PC-9 (cell line): ENCODE measurements at regions not wholly inside any gene's neighbourhood (a gene's known extent, or its start where the extent isn't known, plus 50 kb on each side); places are given as distances from the start of the nearest gene placed in this dataset.

Experiments used
- BruUV-seq: library from RNA; stranded (reverse); fragments of 400-500 nt; replicated peaks from 2 replicates; lab custom pipeline; 2021; lab: Mats Ljungman, UMichigan
- CTCF ChIA-PET: fragments of 300-600 bp; sonication (Branson Sonifier 250); formaldehyde crosslinking; loops from one replicate; lab custom pipeline; 2022; ENCODE audit warnings: antibody characterized with exemption; lab: Charles Lee
- POLR2A ChIA-PET: fragments of 300-600 bp; sonication (Branson Sonifier 250); formaldehyde crosslinking; loops from one replicate; lab custom pipeline; 2022; ENCODE audit warnings: antibody characterized with exemption; ENCODE audit not compliant: unreplicated experiment; lab: Charles Lee
- DNase-seq, 2 experiments: peaks; one replicate each; pipeline versions ENCODE4 v3.0.0 to v3.0.0-alpha.2; 2015 to 2022; ENCODE audit warnings: mixed read lengths in 1 of 2
- H2AFZ ChIP-seq: fragments of 200-600 bp; sonication (generic); 2 replicates; pipeline ENCODE4 v1.8.1; 2017; ENCODE audit warnings: antibody characterized with exemption
- H3F3A ChIP-seq: fragments of 200-600 bp; sonication (generic); 2 replicates; pipeline ENCODE4 v1.8.1; 2017; ENCODE audit warnings: antibody characterized with exemption, mild to moderate bottlenecking, low read depth; ENCODE audit not compliant: insufficient read depth
- H3K27ac ChIP-seq: fragments of 200-600 bp; sonication (generic); 2 replicates; pipeline ENCODE4 v1.6.1; 2016; ENCODE audit warnings: mixed run types
- H3K27me3 ChIP-seq: fragments of 200-600 bp; sonication (generic); 2 replicates; pipeline ENCODE4 v1.6.1; 2016; ENCODE audit warnings: low read depth, mixed run types; ENCODE audit not compliant: insufficient read depth
- H3K36me3 ChIP-seq: fragments of 200-600 bp; sonication (generic); 2 replicates; pipeline ENCODE4 v1.6.1; 2016; ENCODE audit warnings: low read depth, mixed run types
- H3K4me1 ChIP-seq: fragments of 200-600 bp; sonication (generic); replicated peaks from 2 replicates; pipeline ENCODE4 v1.6.1; 2016; ENCODE audit warnings: mixed run types; ENCODE audit not compliant: insufficient read depth
- H3K4me2 ChIP-seq: fragments of 200-600 bp; sonication (generic); 2 replicates; pipeline ENCODE4 v1.6.1; 2017; ENCODE audit warnings: mixed run types
- H3K4me3 ChIP-seq: fragments of 200-600 bp; sonication (generic); 2 replicates; pipeline ENCODE4 v1.6.1; 2016; ENCODE audit warnings: mixed run types
- H3K79me2 ChIP-seq: fragments of 200-600 bp; sonication (generic); 2 replicates; pipeline ENCODE4 v1.6.1; 2017; ENCODE audit warnings: low read depth, mixed run types
- H3K9me2 ChIP-seq: fragments of 200-600 bp; sonication (generic); 2 replicates; pipeline ENCODE4 v1.8.1; 2017; ENCODE audit warnings: mild to moderate bottlenecking; ENCODE audit not compliant: insufficient read depth
- H3K9me3 ChIP-seq: fragments of 200-600 bp; sonication (generic); 2 replicates; pipeline ENCODE4 v1.8.1; 2016; ENCODE audit warnings: low read depth; ENCODE audit not compliant: insufficient read depth
- H4K20me1 ChIP-seq: fragments of 200-600 bp; sonication (generic); 2 replicates; pipeline ENCODE4 v1.8.1; 2017; ENCODE audit not compliant: insufficient read depth
- EZH2 ChIP-seq: fragments of 200-600 bp; sonication (generic); IDR thresholded peaks from 2 replicates; pipeline ENCODE4 v1.8.0; 2017; ENCODE audit warnings: antibody characterized with exemption, low read depth
- intact Hi-C: fragments of 100-400 bp; cut with micrococcal nuclease; formaldehyde crosslinking; loops from one replicate; pipeline ENCODE4 v1.10.0; 2022; ENCODE audit not compliant: unreplicated experiment
- TF ChIP-seq, protein P1 (sequence below): fragments of 200-600 bp; sonication (generic); conservative IDR thresholded peaks from 2 replicates; pipeline ENCODE4 v1.6.1; 2017; ENCODE audit warnings: mixed run types, antibody characterized with exemption, mild to moderate bottlenecking, moderate library complexity

DNA sequence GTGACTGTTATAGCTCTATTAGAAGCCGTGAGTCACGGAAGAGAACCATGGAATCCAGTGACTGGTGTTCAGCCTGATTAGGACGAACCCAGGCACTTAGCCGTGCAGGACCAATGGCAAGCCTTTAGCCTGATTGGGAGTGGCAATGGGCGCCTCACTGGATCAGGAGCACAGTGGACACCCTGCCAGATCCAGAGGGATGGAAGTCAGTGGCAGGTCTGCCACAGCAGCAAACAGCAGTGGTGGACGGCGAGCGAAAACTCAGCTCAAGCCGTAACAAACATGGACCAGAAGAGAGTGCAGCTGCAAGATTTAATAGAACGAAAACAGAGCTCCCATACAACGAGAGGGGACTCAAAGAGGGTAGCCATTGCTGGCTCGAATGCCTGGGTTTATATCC is 1326.5 kb downstream of the ADGRL3 start:
- no peak overlapping the region for H2AFZ ChIP-seq
- H3K9me3 ChIP-seq, result no peaks in the 10 kb centered on the region
- H3K27me3 ChIP-seq, result no peaks in the 10 kb centered on the region
- no peaks in the 10 kb centered on the region for H3K4me1 ChIP-seq
- no peak for DNase-seq
- TF ChIP-seq EZH2, result no peak
- TF ChIP-seq, protein P1, sequence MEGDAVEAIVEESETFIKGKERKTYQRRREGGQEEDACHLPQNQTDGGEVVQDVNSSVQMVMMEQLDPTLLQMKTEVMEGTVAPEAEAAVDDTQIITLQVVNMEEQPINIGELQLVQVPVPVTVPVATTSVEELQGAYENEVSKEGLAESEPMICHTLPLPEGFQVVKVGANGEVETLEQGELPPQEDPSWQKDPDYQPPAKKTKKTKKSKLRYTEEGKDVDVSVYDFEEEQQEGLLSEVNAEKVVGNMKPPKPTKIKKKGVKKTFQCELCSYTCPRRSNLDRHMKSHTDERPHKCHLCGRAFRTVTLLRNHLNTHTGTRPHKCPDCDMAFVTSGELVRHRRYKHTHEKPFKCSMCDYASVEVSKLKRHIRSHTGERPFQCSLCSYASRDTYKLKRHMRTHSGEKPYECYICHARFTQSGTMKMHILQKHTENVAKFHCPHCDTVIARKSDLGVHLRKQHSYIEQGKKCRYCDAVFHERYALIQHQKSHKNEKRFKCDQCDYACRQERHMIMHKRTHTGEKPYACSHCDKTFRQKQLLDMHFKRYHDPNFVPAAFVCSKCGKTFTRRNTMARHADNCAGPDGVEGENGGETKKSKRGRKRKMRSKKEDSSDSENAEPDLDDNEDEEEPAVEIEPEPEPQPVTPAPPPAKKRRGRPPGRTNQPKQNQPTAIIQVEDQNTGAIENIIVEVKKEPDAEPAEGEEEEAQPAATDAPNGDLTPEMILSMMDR, result no peak
- H4K20me1 ChIP-seq, result no peaks in the 10 kb centered on the region
- H3K27ac ChIP-seq, result no peak overlapping the region
- no peaks in the 10 kb centered on the region for H3K79me2 ChIP-seq
- no peaks in the 10 kb centered on the region for H3F3A ChIP-seq
- no peak overlapping the region for H3K4me2 ChIP-seq
- intact Hi-C loops, result no loop called here
- POLR2A ChIA-PET, result no interaction called here
- H3K4me3 ChIP-seq, result no peak overlapping the region
- no TSS peak for BruUV-seq
- no peaks in the 10 kb centered on the region for H3K9me2 ChIP-seq
- CTCF ChIA-PET, result no interaction called here
- H3K36me3 ChIP-seq, result no peaks in the 10 kb centered on the region

DNA sequence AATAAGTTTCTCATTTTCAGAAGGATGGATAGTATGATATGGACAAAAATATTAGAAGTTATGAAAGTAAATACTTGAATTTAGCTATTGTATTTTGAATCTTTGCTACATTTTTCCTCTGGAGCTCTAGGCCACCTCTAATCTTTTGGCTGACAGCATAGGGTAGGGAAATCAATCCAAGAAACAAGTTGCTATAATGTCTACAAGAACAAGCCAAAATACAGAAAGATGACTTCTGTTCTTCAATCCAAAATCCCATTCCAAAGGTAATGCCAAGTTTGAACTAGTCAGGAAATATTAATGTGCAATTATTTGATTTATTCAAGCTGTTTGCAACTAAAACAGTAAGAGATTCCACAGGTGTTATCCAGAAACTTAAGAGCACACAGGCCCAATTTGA is 1323.1 kb downstream of the ADGRL3 start:
- H3K27me3 ChIP-seq, result no peaks in the 10 kb centered on the region
- no peak overlapping the region for H2AFZ ChIP-seq
- no peaks in the 10 kb centered on the region for H4K20me1 ChIP-seq
- ChIA-PET CTCF (no interaction called here), POLR2A (no interaction called here)
- DNase-seq, result no peak
- no peaks in the 10 kb centered on the region for H3K9me2 ChIP-seq
- H3K4me3 ChIP-seq, result no peak overlapping the region
- TF ChIP-seq EZH2, result no peak
- TF ChIP-seq, protein P1, result no peak
- H3K27ac ChIP-seq, result no peak overlapping the region
- no peaks in the 10 kb centered on the region for H3K4me1 ChIP-seq
- H3K36me3 ChIP-seq, result no peaks in the 10 kb centered on the region
- no peaks in the 10 kb centered on the region for H3K9me3 ChIP-seq
- intact Hi-C loops, result no loop called here
- no peaks in the 10 kb centered on the region for H3F3A ChIP-seq
- no peaks in the 10 kb centered on the region for H3K79me2 ChIP-seq
- no peak overlapping the region for H3K4me2 ChIP-seq
- BruUV-seq, result no TSS peak

DNA sequence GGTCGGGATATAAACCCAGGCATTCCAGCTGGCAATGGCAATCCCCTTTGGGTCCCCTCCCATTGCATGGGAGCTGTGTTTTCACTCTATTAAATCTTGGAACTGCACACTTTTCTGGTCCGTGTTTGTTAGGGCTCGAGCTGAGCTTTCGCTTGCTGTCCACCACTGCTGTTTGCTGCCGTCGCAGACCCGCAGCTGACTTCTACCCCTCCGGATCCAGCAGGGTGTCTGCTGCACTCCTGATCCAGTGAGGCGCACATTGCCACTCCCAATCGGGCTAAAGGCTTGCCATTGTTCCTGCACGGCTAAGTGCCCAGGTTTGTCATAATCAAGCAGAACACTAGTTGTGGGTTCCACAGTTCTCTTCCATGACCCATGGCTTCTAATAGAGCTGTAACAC is 1322.1 kb downstream of the ADGRL3 start:
- intact Hi-C loops, result no loop called here
- no peaks in the 10 kb centered on the region for H3K27me3 ChIP-seq
- no peaks in the 10 kb centered on the region for H3F3A ChIP-seq
- H2AFZ ChIP-seq, result no peak overlapping the region
- CTCF ChIA-PET, result no interaction called here
- no peak overlapping the region for H3K4me2 ChIP-seq
- H3K36me3 ChIP-seq, result no peaks in the 10 kb centered on the region
- no TSS peak for BruUV-seq
- H4K20me1 ChIP-seq, result no peaks in the 10 kb centered on the region
- H3K27ac ChIP-seq, result no peak overlapping the region
- no peaks in the 10 kb centered on the region for H3K79me2 ChIP-seq
- H3K4me1 ChIP-seq, result no peaks in the 10 kb centered on the region
- H3K4me3 ChIP-seq, result no peak overlapping the region
- H3K9me2 ChIP-seq, result no peaks in the 10 kb centered on the region
- DNase-seq, result no peak
- no peaks in the 10 kb centered on the region for H3K9me3 ChIP-seq
- TF ChIP-seq, protein P1, result no peak
- TF ChIP-seq EZH2, result no peak
- POLR2A ChIA-PET, result no interaction called here
